C4-2B (cell line): ENCODE measurements at regions not wholly inside any gene's neighbourhood (a gene's known extent, or its start where the extent isn't known, plus 50 kb on each side); places are given as distances from the start of the nearest gene placed in this dataset.
"Not testable (repeated sequence)": the region's sequence is repeated elsewhere in the genome, so short reads cannot be mapped to it uniquely, and the experiment has no call there.

Experiments used
- H3K27ac ChIP-seq: fragments of 450-650 bp; 2 replicates; pipeline ENCODE4 v1.5.1; 2017

- not testable (repeated sequence) for H3K27ac ChIP-seq
These were observed 444.6 kb upstream of the ZNG1F start for GRCh38 chr9:41633726-41634125.

GRCh38 chr9:41623666-41624065 is 434.5 kb upstream of the ZNG1F start:
- not testable (repeated sequence) for H3K27ac ChIP-seq

DNA sequence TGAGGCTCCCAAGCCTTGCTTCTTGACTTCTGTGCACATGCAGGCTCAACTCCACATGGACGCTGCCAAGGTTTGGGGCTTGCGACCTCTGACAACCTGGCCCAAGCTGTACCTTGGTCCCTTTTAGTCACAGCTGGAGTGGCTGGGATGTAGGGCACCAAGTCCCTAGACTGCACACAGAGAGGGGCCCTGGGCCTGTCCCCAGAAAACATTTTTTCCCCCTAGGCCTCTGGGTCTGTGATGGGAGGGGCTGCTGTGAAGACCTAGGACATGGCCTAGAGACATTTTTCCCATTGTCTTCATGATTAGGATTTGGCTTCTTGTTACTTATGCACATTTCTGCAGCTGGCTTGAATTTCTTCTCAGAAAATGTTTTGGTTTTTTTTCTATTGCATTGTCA is 430.1 kb upstream of the ZNG1F start:
- H3K27ac ChIP-seq: not testable (repeated sequence)

DNA sequence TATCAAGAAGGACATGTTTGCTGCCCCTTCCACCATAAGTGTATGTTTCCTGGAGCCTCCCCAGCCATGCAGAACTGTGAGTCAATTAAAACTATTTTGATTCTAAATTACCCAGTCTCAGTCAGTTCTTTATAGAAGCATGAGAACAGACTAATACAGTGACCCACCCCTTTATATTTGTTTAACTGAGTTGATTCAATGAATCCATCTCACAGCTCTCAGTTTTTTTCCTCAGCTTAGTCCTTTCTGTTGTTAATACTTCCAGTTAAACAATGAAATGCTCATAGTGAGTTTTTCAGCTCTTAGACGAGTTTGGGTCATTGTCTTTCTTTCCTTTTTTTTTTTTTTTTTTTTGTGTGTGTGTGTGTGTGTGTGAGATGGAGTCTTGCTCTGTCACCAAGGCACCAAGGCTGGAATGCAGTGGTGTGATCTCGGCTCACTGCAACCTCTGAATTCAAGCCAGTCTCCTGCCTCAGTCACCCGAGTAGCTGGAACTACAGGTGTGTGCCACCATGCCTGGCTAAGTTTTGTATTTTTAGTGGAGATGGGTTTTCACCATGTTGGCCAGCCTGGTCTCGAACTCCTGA is 417.9 kb upstream of the ZNG1F start:
- not testable (repeated sequence) for H3K27ac ChIP-seq

DNA sequence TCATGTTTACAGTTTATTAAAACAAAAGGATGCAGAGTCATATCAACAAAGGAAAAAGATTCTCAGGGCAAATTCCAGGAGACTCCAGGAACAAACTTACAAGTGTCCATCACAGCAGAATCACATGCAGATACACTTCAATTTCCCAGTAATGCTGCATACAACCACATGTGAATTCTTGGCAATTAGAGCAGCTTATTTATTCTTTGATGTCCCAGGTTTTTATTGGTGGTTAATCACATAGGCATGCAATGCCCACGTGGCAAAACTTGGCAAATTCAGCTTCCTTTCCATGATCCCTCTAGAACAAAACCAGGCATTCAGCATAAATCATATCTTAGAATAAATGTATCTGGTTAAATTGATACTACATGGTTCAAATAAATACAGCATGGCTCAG is 376.5 kb upstream of the ZNG1F start:
- not testable (repeated sequence) for H3K27ac ChIP-seq
